IMR-90 (cell line): ENCODE measurements at regions not wholly inside any gene's neighbourhood (a gene's known extent, or its start where the extent isn't known, plus 50 kb on each side); places are given as distances from the start of the nearest gene placed in this dataset.

Experiments used
- BHLHE40 ChIP-seq: fragments of 150-350 bp; IDR thresholded peaks from 2 replicates; pipeline ENCODE4 v1.6.1; 2016; ENCODE audit warnings: mild to moderate bottlenecking, low read depth, low read length
- CTCF ChIP-seq: conservative IDR thresholded peaks from 2 replicates; pipeline ENCODE4 v1.5.1; 2012; ENCODE audit warnings: mild to moderate bottlenecking, low read depth, low read length, improper control_type of control experiment
- MAFK ChIP-seq: IDR thresholded peaks from 2 replicates; pipeline ENCODE4 v1.6.1; 2012; ENCODE audit warnings: low read depth, low read length, improper control_type of control experiment
- MXI1 ChIP-seq: IDR thresholded peaks from 2 replicates; pipeline ENCODE4 v1.6.1; 2012; ENCODE audit warnings: low read depth, mild to moderate bottlenecking, low read length, moderate library complexity, borderline replicate concordance
- POLR2A ChIP-seq: IDR thresholded peaks from 2 replicates; pipeline ENCODE4 v1.6.1; 2012; ENCODE audit warnings: mild to moderate bottlenecking, low read depth, low read length
- RAD21 ChIP-seq: IDR thresholded peaks from 2 replicates; pipeline ENCODE4 v1.6.1; 2012; ENCODE audit warnings: low read length, improper control_type of control experiment
- RCOR1 ChIP-seq: IDR thresholded peaks from 2 replicates; pipeline ENCODE4 v1.6.1; 2012; ENCODE audit warnings: mild to moderate bottlenecking, low read length, improper control_type of control experiment; ENCODE audit not compliant: insufficient replicate concordance
- RFX5 ChIP-seq: IDR thresholded peaks from 2 replicates; pipeline ENCODE4 v1.8.0; 2012; ENCODE audit warnings: low read depth, mild to moderate bottlenecking, low read length, moderate library complexity
- TF ChIP-seq, protein P1 (sequence below): fragments of 150-350 bp; IDR thresholded peaks from 2 replicates; pipeline ENCODE4 v1.6.1; 2016; ENCODE audit warnings: low read depth, mild to moderate bottlenecking, low read length, moderate library complexity, borderline replicate concordance

- TF ChIP-seq CTCF (no peak), MAFK (peak; percentile 73), RAD21 (no peak), MXI1 (no peak), RFX5 (no peak), BHLHE40 (no peak), POLR2A (no peak), RCOR1 (no peak)
- TF ChIP-seq, protein P1, sequence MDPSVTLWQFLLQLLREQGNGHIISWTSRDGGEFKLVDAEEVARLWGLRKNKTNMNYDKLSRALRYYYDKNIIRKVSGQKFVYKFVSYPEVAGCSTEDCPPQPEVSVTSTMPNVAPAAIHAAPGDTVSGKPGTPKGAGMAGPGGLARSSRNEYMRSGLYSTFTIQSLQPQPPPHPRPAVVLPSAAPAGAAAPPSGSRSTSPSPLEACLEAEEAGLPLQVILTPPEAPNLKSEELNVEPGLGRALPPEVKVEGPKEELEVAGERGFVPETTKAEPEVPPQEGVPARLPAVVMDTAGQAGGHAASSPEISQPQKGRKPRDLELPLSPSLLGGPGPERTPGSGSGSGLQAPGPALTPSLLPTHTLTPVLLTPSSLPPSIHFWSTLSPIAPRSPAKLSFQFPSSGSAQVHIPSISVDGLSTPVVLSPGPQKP, result no peak
Measured at GRCh38 chr6:159351707-159352106, 182.5 kb downstream of the FNDC1 start.
